ENCODE measurements at regions not wholly inside any gene's neighbourhood (a gene's known extent, or its start where the extent isn't known, plus 50 kb on each side); places are given as distances from the start of the nearest gene placed in this dataset.

DNA sequence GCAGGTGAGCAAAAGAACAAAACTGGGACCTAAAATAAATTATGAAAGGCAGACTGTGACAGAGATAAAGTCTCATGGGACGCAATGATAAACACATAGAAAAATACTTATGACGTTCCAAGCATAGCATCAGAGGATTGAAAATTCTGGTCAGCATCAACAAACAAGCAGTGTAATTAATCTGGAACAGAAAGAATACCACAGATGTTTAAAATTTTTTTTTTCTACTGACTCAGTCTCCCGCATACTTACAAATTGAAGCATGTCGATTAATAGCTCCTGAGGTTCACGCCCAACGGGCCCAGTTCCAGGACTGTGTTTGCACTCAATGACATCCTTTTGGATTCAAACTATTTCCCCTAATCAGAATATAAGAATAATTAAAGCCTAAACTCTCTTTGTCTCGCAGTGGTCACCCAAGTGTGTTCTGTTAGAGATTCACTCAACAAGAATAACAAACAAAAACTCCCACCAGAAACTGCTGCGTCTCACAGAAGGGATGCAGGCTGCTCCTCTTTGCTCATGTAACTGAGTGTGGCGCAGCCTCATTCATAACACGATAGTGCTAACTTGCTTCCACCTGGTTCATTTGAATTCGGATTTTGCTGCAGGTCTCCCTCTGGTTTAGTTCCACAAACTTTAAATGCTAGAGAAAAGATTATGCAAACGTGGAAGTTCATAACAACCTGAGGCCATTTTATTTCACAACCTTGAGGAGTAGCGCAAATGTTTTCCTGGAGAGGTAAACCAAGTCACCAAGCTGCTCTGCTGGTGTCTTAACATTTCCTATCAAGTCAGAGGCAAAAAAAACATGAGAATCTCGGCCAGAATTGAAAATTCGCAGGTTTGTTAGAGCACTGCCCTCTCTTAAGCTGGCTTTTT, 69.0 kb upstream of the CITED2 start:
- ChIA-PET CTCF (interaction anchor here (0.7 kb wide), 1 partner anchor 269 kb away, joined by 3 read pairs; no protein-coding TSS in a partner anchor), POLR2A (no interaction called here)
- Mint-ChIP-seq H3K4me3 (ENCODE audit: unreplicated experiment) (no peak overlapping the region), H3K9me3 (ENCODE audit: unreplicated experiment) (peaks cover 7% of the 10 kb centered on the region), H3K36me3 (ENCODE audit: insufficient read depth, unreplicated experiment) (no peaks in the 10 kb centered on the region), H3K4me1 (ENCODE audit: insufficient read depth, unreplicated experiment) (peaks cover 14% of the 10 kb centered on the region), H3K27ac (ENCODE audit: low read depth, unreplicated experiment) (no peak overlapping the region), H3K27me3 (ENCODE audit: insufficient read depth, unreplicated experiment) (no peaks in the 10 kb centered on the region)
- TF ChIP-seq, protein P1, sequence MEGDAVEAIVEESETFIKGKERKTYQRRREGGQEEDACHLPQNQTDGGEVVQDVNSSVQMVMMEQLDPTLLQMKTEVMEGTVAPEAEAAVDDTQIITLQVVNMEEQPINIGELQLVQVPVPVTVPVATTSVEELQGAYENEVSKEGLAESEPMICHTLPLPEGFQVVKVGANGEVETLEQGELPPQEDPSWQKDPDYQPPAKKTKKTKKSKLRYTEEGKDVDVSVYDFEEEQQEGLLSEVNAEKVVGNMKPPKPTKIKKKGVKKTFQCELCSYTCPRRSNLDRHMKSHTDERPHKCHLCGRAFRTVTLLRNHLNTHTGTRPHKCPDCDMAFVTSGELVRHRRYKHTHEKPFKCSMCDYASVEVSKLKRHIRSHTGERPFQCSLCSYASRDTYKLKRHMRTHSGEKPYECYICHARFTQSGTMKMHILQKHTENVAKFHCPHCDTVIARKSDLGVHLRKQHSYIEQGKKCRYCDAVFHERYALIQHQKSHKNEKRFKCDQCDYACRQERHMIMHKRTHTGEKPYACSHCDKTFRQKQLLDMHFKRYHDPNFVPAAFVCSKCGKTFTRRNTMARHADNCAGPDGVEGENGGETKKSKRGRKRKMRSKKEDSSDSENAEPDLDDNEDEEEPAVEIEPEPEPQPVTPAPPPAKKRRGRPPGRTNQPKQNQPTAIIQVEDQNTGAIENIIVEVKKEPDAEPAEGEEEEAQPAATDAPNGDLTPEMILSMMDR (IDR thresholded peaks at IDR 0.05; ENCODE audit: unreplicated experiment) = no peak
- BruUV-seq (replicated peaks) = no TSS peak
- no peak for DNase-seq (ENCODE audit: unreplicated experiment)
- intact Hi-C loops (cut with micrococcal nuclease) = no loop called here

DNA sequence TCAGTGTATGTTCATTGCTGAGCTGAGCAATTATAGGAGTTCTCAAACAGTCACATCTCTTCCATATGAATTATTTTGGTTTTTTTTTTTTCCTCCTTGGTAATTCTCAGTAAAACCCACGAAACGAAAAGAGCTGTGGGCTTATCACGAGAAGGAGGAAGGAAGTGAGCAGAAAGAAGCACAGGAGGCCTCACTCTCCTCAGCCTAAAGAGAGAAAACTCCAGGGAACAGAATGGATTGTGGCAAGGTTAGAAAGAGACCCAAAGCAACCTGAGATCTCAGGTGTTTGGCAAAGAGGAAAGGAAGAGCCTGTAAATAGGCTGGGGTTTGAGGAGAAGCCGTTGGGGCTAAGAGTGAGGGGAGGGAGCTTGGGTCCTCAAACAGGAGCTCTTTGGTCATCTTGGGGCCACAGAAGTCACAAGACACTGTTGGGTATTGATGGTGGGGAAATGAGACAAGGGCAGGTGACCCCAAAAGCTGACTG, 67.8 kb upstream of the CITED2 start:
- CTCF ChIA-PET = interaction anchor here (1.0 kb wide), 1 partner anchor 8 kb away, joined by 4 read pairs; no protein-coding TSS in a partner anchor
- DNase-seq (ENCODE audit: unreplicated experiment) = no peak
- POLR2A ChIA-PET = no interaction called here
- Mint-ChIP-seq H3K4me3 (ENCODE audit: unreplicated experiment) (no peak overlapping the region), H3K36me3 (ENCODE audit: insufficient read depth, unreplicated experiment) (no peaks in the 10 kb centered on the region), H3K4me1 (ENCODE audit: insufficient read depth, unreplicated experiment) (peaks cover 8% of the 10 kb centered on the region), H3K9me3 (ENCODE audit: unreplicated experiment) (peaks cover 1% of the 10 kb centered on the region), H3K27ac (ENCODE audit: low read depth, unreplicated experiment) (no peak overlapping the region), H3K27me3 (ENCODE audit: insufficient read depth, unreplicated experiment) (no peaks in the 10 kb centered on the region)
- intact Hi-C loops (cut with micrococcal nuclease) = no loop called here
- TF ChIP-seq, protein P1 (IDR thresholded peaks at IDR 0.05; ENCODE audit: unreplicated experiment) = no peak
- BruUV-seq (replicated peaks) = no TSS peak

DNA sequence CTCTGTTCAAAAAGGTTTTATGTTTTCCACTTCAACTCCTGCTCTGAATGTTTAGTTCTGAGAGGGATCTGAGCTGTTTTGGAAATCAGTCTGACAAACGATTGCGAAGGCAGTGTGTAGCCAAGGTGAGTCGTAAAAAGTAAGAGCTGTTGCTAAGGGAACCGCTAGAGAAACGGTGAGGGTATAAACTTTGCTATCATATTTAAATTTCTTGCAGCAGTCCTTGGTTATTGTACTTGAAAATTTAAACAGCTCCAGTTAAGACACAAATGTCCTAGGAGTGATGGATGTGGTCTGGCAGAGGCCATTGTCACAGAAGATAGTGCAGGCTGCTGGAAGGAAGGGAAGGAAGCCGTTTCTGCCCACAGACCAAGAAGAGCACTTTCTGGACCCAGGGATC, 64.9 kb upstream of the CITED2 start:
- Mint-ChIP-seq H3K27ac (ENCODE audit: low read depth, unreplicated experiment) (no peak overlapping the region), H3K4me1 (ENCODE audit: insufficient read depth, unreplicated experiment) (peaks cover 18% of the 10 kb centered on the region), H3K27me3 (ENCODE audit: insufficient read depth, unreplicated experiment) (no peaks in the 10 kb centered on the region), H3K9me3 (ENCODE audit: unreplicated experiment) (no peaks in the 10 kb centered on the region), H3K4me3 (ENCODE audit: unreplicated experiment) (no peak overlapping the region), H3K36me3 (ENCODE audit: insufficient read depth, unreplicated experiment) (no peaks in the 10 kb centered on the region)
- ChIA-PET POLR2A (interaction anchor here (0.7 to 1.3 kb wide), 6 partner anchors 8 to 62 kb away, joined by 3 to 4 read pairs (median 3); no protein-coding TSS in a partner anchor), CTCF (interaction anchor here (0.7 kb wide), 1 partner anchor 538 kb away, joined by 3 read pairs; no protein-coding TSS in a partner anchor)
- intact Hi-C loops (cut with micrococcal nuclease) = no loop called here
- peak; percentile 34 for DNase-seq (ENCODE audit: unreplicated experiment)
- TF ChIP-seq, protein P1 (IDR thresholded peaks at IDR 0.05; ENCODE audit: unreplicated experiment) = no peak
- BruUV-seq (replicated peaks) = no TSS peak

DNA sequence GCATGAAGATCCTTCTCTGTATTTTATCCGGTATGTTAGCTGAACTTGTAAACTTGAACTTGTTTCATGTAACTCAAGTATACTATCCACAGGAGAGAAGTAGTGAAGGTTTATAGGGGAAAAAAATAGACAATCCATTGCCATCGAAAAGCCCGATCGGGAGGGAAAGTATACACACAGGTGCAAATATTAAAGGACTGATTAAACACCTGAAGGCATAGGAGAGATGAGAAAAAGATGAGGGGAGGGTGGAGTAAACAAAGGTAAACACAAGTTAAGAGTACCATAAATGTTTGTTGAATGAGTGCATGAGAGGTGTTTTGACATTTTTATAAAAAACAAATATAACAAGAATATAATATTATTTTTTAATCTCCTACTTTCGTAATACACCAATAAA, 64.3 kb upstream of the CITED2 start:
- TF ChIP-seq, protein P1 (IDR thresholded peaks at IDR 0.05; ENCODE audit: unreplicated experiment) = no peak
- intact Hi-C loops (cut with micrococcal nuclease) = no loop called here
- BruUV-seq (replicated peaks) = no TSS peak
- Mint-ChIP-seq H3K4me1 (ENCODE audit: insufficient read depth, unreplicated experiment) (peaks cover 19% of the 10 kb centered on the region), H3K27ac (ENCODE audit: low read depth, unreplicated experiment) (no peak overlapping the region), H3K36me3 (ENCODE audit: insufficient read depth, unreplicated experiment) (no peaks in the 10 kb centered on the region), H3K27me3 (ENCODE audit: insufficient read depth, unreplicated experiment) (no peaks in the 10 kb centered on the region), H3K4me3 (ENCODE audit: unreplicated experiment) (no peak overlapping the region), H3K9me3 (ENCODE audit: unreplicated experiment) (no peaks in the 10 kb centered on the region)
- POLR2A ChIA-PET = interaction anchor here (0.7 to 2.4 kb wide), 7 partner anchors 9 to 62 kb away, joined by 3 to 8 read pairs (median 3); no protein-coding TSS in a partner anchor
- DNase-seq (ENCODE audit: unreplicated experiment) = no peak
- CTCF ChIA-PET = no interaction called here

Data from MCF 10A (cell line).